Peyer's patch (tissue), 4 donors: ENCODE measurements at regions not wholly inside any gene's neighbourhood (a gene's known extent, or its start where the extent isn't known, plus 50 kb on each side); places are given as distances from the start of the nearest gene placed in this dataset.

Experiments used
- POLR2A ChIP-seq, 2 donors: fragments of 450-650 bp; IDR thresholded peaks; one replicate each; pipeline ENCODE4 v1.5.1; 2017; ENCODE audit warnings: antibody characterized with exemption in 2 of 2, mild to moderate bottlenecking in 2 of 2, moderate library complexity in 2 of 2
- TF ChIP-seq, protein P1 (sequence below), 6 experiments: fragments of 450-650 bp in 4 of 6; fragments of 200-600 bp in 2 of 6; sonication (generic) in 1 of 6; IDR thresholded peaks; one replicate each; pipeline ENCODE4 v1.5.1; 2017 to 2019; ENCODE audit warnings: antibody characterized with exemption in 6 of 6, mild to moderate bottlenecking in 3 of 6, moderate library complexity in 1 of 6

DNA sequence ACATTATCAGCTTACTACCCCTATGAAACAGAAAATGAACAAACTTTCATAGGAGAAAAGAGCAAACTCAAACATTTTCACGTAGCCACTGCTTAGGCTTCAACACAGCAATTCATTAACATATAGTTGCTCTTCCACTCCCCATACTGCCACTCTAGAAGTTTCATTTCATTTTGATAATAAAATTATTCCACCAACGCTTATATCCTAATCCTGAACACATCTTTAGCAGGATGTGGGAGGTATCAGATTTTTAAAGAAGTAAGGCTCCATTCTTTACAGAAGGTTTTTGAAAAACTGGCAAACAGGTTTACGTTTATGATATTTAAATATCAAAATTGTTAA, 77.5 kb upstream of the ANK3 start:
- TF ChIP-seq, protein P1, sequence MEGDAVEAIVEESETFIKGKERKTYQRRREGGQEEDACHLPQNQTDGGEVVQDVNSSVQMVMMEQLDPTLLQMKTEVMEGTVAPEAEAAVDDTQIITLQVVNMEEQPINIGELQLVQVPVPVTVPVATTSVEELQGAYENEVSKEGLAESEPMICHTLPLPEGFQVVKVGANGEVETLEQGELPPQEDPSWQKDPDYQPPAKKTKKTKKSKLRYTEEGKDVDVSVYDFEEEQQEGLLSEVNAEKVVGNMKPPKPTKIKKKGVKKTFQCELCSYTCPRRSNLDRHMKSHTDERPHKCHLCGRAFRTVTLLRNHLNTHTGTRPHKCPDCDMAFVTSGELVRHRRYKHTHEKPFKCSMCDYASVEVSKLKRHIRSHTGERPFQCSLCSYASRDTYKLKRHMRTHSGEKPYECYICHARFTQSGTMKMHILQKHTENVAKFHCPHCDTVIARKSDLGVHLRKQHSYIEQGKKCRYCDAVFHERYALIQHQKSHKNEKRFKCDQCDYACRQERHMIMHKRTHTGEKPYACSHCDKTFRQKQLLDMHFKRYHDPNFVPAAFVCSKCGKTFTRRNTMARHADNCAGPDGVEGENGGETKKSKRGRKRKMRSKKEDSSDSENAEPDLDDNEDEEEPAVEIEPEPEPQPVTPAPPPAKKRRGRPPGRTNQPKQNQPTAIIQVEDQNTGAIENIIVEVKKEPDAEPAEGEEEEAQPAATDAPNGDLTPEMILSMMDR (IDR thresholded peaks at IDR 0.05), result no peak
- no peak for TF ChIP-seq POLR2A (IDR thresholded peaks at IDR 0.05)
